ENCODE measurements at regions not wholly inside any gene's neighbourhood (a gene's known extent, or its start where the extent isn't known, plus 50 kb on each side); places are given as distances from the start of the nearest gene placed in this dataset.
A peak's percentile ranks its signal among the peaks of the same experiment; 100 is the strongest.

DNA sequence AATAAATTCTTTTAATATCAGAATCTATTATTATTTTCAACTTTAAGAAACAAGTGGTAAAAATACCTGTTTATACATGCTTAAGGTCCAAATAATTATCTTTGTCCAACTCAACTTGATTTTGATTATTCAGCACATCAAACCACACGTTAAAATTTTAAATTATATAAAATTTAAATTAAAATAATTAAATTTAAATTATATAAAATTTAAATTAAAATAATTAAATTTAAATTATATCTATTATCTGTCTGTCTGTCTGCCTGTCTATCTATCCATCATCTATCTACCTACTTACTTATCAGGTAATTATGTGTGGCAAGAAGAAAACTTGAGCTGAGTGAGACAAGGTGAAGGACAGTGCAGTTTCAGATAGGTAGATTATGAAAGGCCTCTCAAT lies 605.3 kb upstream of the RIOK2 start:
- TF ChIP-seq, protein P1, sequence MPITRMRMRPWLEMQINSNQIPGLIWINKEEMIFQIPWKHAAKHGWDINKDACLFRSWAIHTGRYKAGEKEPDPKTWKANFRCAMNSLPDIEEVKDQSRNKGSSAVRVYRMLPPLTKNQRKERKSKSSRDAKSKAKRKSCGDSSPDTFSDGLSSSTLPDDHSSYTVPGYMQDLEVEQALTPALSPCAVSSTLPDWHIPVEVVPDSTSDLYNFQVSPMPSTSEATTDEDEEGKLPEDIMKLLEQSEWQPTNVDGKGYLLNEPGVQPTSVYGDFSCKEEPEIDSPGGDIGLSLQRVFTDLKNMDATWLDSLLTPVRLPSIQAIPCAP (CRISPR knock-in tag; IDR thresholded peaks at IDR 0.05) = no peak
- peak; percentile 94 for TF ChIP-seq HMGA2 (CRISPR knock-in tag; IDR thresholded peaks at IDR 0.05)
- H3K36me3 Mint-ChIP-seq = peaks cover 7% of the 10 kb centered on the region
- H3K4me1 Mint-ChIP-seq = no peaks in the 10 kb centered on the region
- H3K9me3 Mint-ChIP-seq = peaks cover 24% of the 10 kb centered on the region
- ChIA-PET POLR2A (no interaction called here), CTCF (no interaction called here)
- ATAC-seq = no peak
- no peak for DNase-seq (ENCODE audit: low spot score)
- no peaks in the 10 kb centered on the region for H3K27me3 Mint-ChIP-seq (ENCODE audit: low read depth)
- no peak overlapping the region for H3K4me3 Mint-ChIP-seq
- H3K27ac Mint-ChIP-seq = no peak overlapping the region

GRCh38 chr5:97797994-97798451 lies 615.0 kb upstream of the RIOK2 start:
- CTCF ChIA-PET = no interaction called here
- DNase-seq (ENCODE audit: low spot score) (no peak), ATAC-seq (no peak)
- no peaks in the 10 kb centered on the region for H3K4me1 Mint-ChIP-seq
- peaks cover 7% of the 10 kb centered on the region for H3K36me3 Mint-ChIP-seq
- peaks cover 12% of the 10 kb centered on the region for H3K9me3 Mint-ChIP-seq
- H3K4me3 Mint-ChIP-seq = no peak overlapping the region
- H3K27ac Mint-ChIP-seq = no peak overlapping the region
- no peaks in the 10 kb centered on the region; the same call in 1 of the 2 replicates for H3K27me3 Mint-ChIP-seq (ENCODE audit: low read depth)
- POLR2A ChIA-PET = no interaction called here
- no peak for TF ChIP-seq JAZF1 (CRISPR knock-in tag; IDR thresholded peaks at IDR 0.05)
- no peak for TF ChIP-seq ZSCAN18 (CRISPR knock-in tag; IDR thresholded peaks at IDR 0.05)
- no peak for TF ChIP-seq CREB1 (CRISPR knock-in tag; IDR thresholded peaks at IDR 0.05)
- TF ChIP-seq ZBTB21 (CRISPR knock-in tag; IDR thresholded peaks at IDR 0.05; ENCODE audit: borderline replicate concordance) = no peak
- TF ChIP-seq ZNF512 (CRISPR knock-in tag; IDR thresholded peaks at IDR 0.05; ENCODE audit: borderline replicate concordance) = no peak
- TF ChIP-seq ATF1 (CRISPR knock-in tag; IDR thresholded peaks at IDR 0.05) = no peak
- TF ChIP-seq, protein P2, sequence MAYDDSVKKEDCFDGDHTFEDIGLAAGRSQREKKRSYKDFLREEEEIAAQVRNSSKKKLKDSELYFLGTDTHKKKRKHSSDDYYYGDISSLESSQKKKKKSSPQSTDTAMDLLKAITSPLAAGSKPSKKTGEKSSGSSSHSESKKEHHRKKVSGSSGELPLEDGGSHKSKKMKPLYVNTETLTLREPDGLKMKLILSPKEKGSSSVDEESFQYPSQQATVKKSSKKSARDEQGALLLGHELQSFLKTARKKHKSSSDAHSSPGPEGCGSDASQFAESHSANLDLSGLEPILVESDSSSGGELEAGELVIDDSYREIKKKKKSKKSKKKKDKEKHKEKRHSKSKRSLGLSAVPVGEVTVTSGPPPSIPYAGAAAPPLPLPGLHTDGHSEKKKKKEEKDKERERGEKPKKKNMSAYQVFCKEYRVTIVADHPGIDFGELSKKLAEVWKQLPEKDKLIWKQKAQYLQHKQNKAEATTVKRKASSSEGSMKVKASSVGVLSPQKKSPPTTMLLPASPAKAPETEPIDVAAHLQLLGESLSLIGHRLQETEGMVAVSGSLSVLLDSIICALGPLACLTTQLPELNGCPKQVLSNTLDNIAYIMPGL (CRISPR knock-in tag; IDR thresholded peaks at IDR 0.05) = no peak
- TF ChIP-seq, protein P3, sequence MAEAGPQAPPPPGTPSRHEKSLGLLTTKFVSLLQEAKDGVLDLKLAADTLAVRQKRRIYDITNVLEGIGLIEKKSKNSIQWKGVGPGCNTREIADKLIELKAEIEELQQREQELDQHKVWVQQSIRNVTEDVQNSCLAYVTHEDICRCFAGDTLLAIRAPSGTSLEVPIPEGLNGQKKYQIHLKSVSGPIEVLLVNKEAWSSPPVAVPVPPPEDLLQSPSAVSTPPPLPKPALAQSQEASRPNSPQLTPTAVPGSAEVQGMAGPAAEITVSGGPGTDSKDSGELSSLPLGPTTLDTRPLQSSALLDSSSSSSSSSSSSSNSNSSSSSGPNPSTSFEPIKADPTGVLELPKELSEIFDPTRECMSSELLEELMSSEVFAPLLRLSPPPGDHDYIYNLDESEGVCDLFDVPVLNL (CRISPR knock-in tag; IDR thresholded peaks at IDR 0.05; ENCODE audit: borderline replicate concordance, low read depth) = no peak
- no peak for TF ChIP-seq ZNF671 (CRISPR knock-in tag; IDR thresholded peaks at IDR 0.05)
- TF ChIP-seq ELF4 (CRISPR knock-in tag; IDR thresholded peaks at IDR 0.05; ENCODE audit: low read depth) = no peak
- no peak for TF ChIP-seq ATF3 (CRISPR knock-in tag; conservative IDR thresholded peaks at IDR 0.05)
- TF ChIP-seq NFATC4 (CRISPR knock-in tag; IDR thresholded peaks at IDR 0.05) = no peak
- TF ChIP-seq ATF2 (CRISPR knock-in tag; IDR thresholded peaks at IDR 0.05; ENCODE audit: borderline replicate concordance, low read depth) = no peak
- TF ChIP-seq, protein P4, sequence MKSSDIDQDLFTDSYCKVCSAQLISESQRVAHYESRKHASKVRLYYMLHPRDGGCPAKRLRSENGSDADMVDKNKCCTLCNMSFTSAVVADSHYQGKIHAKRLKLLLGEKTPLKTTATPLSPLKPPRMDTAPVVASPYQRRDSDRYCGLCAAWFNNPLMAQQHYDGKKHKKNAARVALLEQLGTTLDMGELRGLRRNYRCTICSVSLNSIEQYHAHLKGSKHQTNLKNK (CRISPR knock-in tag; IDR thresholded peaks at IDR 0.05) = no peak
- no peak for TF ChIP-seq MYBL2 (CRISPR knock-in tag; IDR thresholded peaks at IDR 0.05)
- TF ChIP-seq CTCF (IDR thresholded peaks at IDR 0.05) = no peak
- no peak for TF ChIP-seq CDX4 (CRISPR knock-in tag; IDR thresholded peaks at IDR 0.05; ENCODE audit: borderline replicate concordance)
- TF ChIP-seq ZNF317 (CRISPR knock-in tag; IDR thresholded peaks at IDR 0.05; ENCODE audit: borderline replicate concordance, low read depth) = no peak

Measured in WTC11 (cell line).